Aorta (tissue), 5 donors: ENCODE measurements at regions not wholly inside any gene's neighbourhood (a gene's known extent, or its start where the extent isn't known, plus 50 kb on each side); places are given as distances from the start of the nearest gene placed in this dataset.
A peak's percentile ranks its signal among the peaks of the same experiment; 100 is the strongest.

Experiments used
- ATAC-seq: fragments of 200-7000 bp; cut with Tn5 transposase; one replicate; pipeline ENCODE4 v1.9.1; 2022; ENCODE audit warnings: moderate library complexity; ENCODE audit not compliant: low FRiP score
- DNase-seq, 2 donors: peaks; one replicate each; pipeline ENCODE4 v3.0.0-alpha.2; 2020
- H3K27ac ChIP-seq, 2 donors: one replicate each; pipeline ENCODE4 v1.5.1; 2013; ENCODE audit warnings: low read length in 2 of 2, mild to moderate bottlenecking in 2 of 2, moderate library complexity in 2 of 2, control low read depth in 1 of 2, inconsistent platforms in 1 of 2, low read depth in 1 of 2
- H3K27me3 ChIP-seq, 2 donors: one replicate each; pipeline ENCODE4 v1.6.1; 2013; ENCODE audit warnings: control low read depth in 1 of 2, low read length in 1 of 2, mild to moderate bottlenecking in 1 of 2, moderate library complexity in 1 of 2; ENCODE audit not compliant: insufficient read depth in 2 of 2, control insufficient read depth in 1 of 2
- H3K36me3 ChIP-seq, 2 donors: one replicate each; pipeline ENCODE4 v1.6.1; 2013; ENCODE audit warnings: control low read depth in 1 of 2, low read length in 1 of 2, mild to moderate bottlenecking in 1 of 2; ENCODE audit not compliant: insufficient read depth in 2 of 2, control insufficient read depth in 1 of 2
- H3K4me1 ChIP-seq, 2 donors: one replicate each; pipeline ENCODE4 v1.6.1; 2013; ENCODE audit warnings: low read length in 2 of 2, control low read depth in 1 of 2, mild to moderate bottlenecking in 1 of 2, moderate library complexity in 1 of 2; ENCODE audit not compliant: insufficient read depth in 2 of 2, control insufficient read depth in 1 of 2
- H3K4me3 ChIP-seq, 2 donors: one replicate each; pipeline ENCODE4 v1.5.1; 2013; ENCODE audit warnings: low read length in 2 of 2, control low read depth in 1 of 2, mild to moderate bottlenecking in 1 of 2
- H3K9me3 ChIP-seq: one replicate; pipeline ENCODE4 v1.6.1; 2013; ENCODE audit warnings: mild to moderate bottlenecking, low read length; ENCODE audit not compliant: control insufficient read depth
- WGBS, 2 donors: extraction: QIAGEN DNeasy Blood & Tissue Kit; methylation state at CpG; one replicate each; pipeline ENCODE4 v1.1.7; 2013; 5-methylcytosine and 5-hydroxymethylcytosine counted together
- intact Hi-C, 2 donors: fragments of 100-400 bp; cut with DNase I; formaldehyde crosslinking; loops; one replicate each; pipeline versions ENCODE4 v1.14.2 to v1.15.0; 2022
- donor health status: healthy with polysubstance abuse.
- donor health status: Bipolar disorder and iron deficiency.
- donor health status: DM: no; HTN: no; CAD: no.
- donor health status: DM: no; HTN: no; CAD: no.
- donor health status: DM: yes; HTN: yes; CAD: no.

- no peak overlapping the region for H3K4me3 ChIP-seq
- intact Hi-C loops = no loop called here
- no peaks in the 10 kb centered on the region for H3K27me3 ChIP-seq
- 81 to 82% methylated on average over 2 of the region's 2 CpGs for WGBS, 2 donors
- H3K27ac ChIP-seq = no peak overlapping the region
- no peaks in the 10 kb centered on the region for H3K9me3 ChIP-seq
- H3K36me3 ChIP-seq = no peaks in the 10 kb centered on the region
- ATAC-seq = no peak
- peaks cover 0 to 2% of the 10 kb centered on the region in 2 donors for H3K4me1 ChIP-seq
- DNase-seq = no peak
Measured at GRCh38 chr2:179352181-179352580, 87.5 kb upstream of the SESTD1 start.

- Histone ChIP-seq H3K36me3 (no peaks in the 10 kb centered on the region), H3K9me3 (no peaks in the 10 kb centered on the region), H3K4me3 (no peak overlapping the region), H3K27ac (no peak overlapping the region), H3K27me3 (no peaks in the 10 kb centered on the region), H3K4me1 (peaks cover 0 to 2% of the 10 kb centered on the region in 2 donors)
- intact Hi-C loops = no loop called here
- WGBS, 2 donors = 92% methylated on average over 2 of the region's 2 CpGs
- ATAC-seq (no peak), DNase-seq (no peak)
Measured at GRCh38 chr2:179351057-179351456, 86.4 kb upstream of the SESTD1 start.

DNA sequence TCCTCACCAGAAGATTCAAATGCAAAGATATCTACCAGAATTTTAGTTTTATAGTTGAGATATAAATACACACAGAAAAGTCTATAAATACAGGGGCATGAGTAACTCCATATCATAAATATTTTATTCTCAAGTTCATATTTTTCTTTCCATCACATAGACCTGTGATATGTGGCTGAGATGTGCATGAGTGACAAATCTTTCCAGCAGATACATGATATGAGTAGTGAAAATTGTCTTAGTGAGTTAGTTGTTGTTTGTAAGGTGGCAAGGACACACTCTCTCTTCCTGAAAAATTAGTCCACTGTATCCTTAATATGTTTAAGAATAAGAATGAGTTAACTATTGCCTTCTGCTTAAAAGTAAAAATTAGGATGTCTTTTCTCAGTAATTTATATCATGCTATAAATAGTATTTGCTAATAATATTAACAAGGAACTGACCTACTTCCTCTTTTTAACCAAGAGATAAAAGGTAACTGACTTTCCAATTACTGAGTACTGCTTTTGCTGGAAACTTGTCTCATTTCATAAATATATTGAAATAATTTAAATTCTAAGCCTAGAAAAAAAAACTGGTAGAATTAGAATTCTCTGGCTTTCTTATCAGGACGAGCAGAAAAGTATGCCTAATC is 85.2 kb upstream of the SESTD1 start:
- no peak for ATAC-seq
- Histone ChIP-seq H3K36me3 (no peaks in the 10 kb centered on the region), H3K4me1 (peaks cover 0 to 4% of the 10 kb centered on the region in 2 donors), H3K27ac (no peak overlapping the region), H3K4me3 (no peak overlapping the region), H3K9me3 (no peaks in the 10 kb centered on the region), H3K27me3 (no peaks in the 10 kb centered on the region)
- WGBS, 2 donors = 25 to 28% methylated on average over 1 of the region's 1 CpG
- intact Hi-C loops = loop anchor here in 1 of 2 donors (10.0 kb wide), 1 partner anchor 125 kb away; no protein-coding TSS in a partner anchor
- DNase-seq = no peak

- WGBS, 2 donors = 41 to 44% methylated on average over 3 of the region's 3 CpGs
- intact Hi-C loops = loop anchor here in 1 of 2 donors (10.0 kb wide), 1 partner anchor 124 kb away; no protein-coding TSS in a partner anchor
- no peak overlapping the region for H3K27ac ChIP-seq
Measured at GRCh38 chr2:179348906-179349305, 84.3 kb upstream of the SESTD1 start.

GRCh38 chr2:179344970-179345369 is 80.3 kb upstream of the SESTD1 start:
- Histone ChIP-seq H3K9me3 (no peaks in the 10 kb centered on the region), H3K4me3 (no peak overlapping the region), H3K4me1 (peaks cover 3 to 16% of the 10 kb centered on the region in 2 donors), H3K27ac (peak overlapping the region in 1 of 2 donors; percentile 57), H3K27me3 (no peaks in the 10 kb centered on the region), H3K36me3 (no peaks in the 10 kb centered on the region)
- intact Hi-C loops = loop anchor here (5.0 to 10.0 kb wide), 3 partner anchors 73 to 123 kb away; no protein-coding TSS in a partner anchor
- 19 to 21% methylated on average over 1 of the region's 1 CpG for WGBS, 2 donors
- ATAC-seq (peak; percentile 60), DNase-seq (no peak)

More at GRCh38 chr2:179348906-179349305, 84.3 kb upstream of the SESTD1 start:
- no peak for ATAC-seq
- H3K4me3 ChIP-seq = no peak overlapping the region
- no peaks in the 10 kb centered on the region for H3K36me3 ChIP-seq
- no peaks in the 10 kb centered on the region for H3K9me3 ChIP-seq
- H3K4me1 ChIP-seq = peaks cover 0 to 11% of the 10 kb centered on the region in 2 donors
- no peak for DNase-seq
- H3K27me3 ChIP-seq = no peaks in the 10 kb centered on the region

- no peaks in the 10 kb centered on the region for H3K9me3 ChIP-seq
- H3K36me3 ChIP-seq = no peaks in the 10 kb centered on the region
- WGBS, 2 donors = 36 to 41% methylated on average over 4 of the region's 4 CpGs
- intact Hi-C loops = loop anchor here (5.0 to 10.0 kb wide), 3 partner anchors 72 to 122 kb away; no protein-coding TSS in a partner anchor
- H3K27me3 ChIP-seq = no peaks in the 10 kb centered on the region
- peaks cover 3 to 16% of the 10 kb centered on the region in 2 donors for H3K4me1 ChIP-seq
- H3K4me3 ChIP-seq = no peak overlapping the region
- DNase-seq (no peak), ATAC-seq (peak; percentile 70)
- H3K27ac ChIP-seq = peak overlapping the region in 1 of 2 donors; percentile 57
Measured at GRCh38 chr2:179344280-179344964, 79.8 kb upstream of the SESTD1 start.

GRCh38 chr2:179343945-179344279 is 79.3 kb upstream of the SESTD1 start:
- intact Hi-C loops = loop anchor here (5.0 to 10.0 kb wide), 3 partner anchors 72 to 122 kb away; no protein-coding TSS in a partner anchor
- H3K4me1 ChIP-seq = peaks cover 3 to 15% of the 10 kb centered on the region in 2 donors
- no peaks in the 10 kb centered on the region for H3K27me3 ChIP-seq
- H3K9me3 ChIP-seq = no peaks in the 10 kb centered on the region
- H3K36me3 ChIP-seq = no peaks in the 10 kb centered on the region
- DNase-seq (no peak), ATAC-seq (no peak)
- peak overlapping the region in 1 of 2 donors; percentile 57 for H3K27ac ChIP-seq
- H3K4me3 ChIP-seq = no peak overlapping the region

- Histone ChIP-seq H3K36me3 (no peaks in the 10 kb centered on the region), H3K27ac (no peak overlapping the region), H3K27me3 (no peaks in the 10 kb centered on the region), H3K9me3 (no peaks in the 10 kb centered on the region), H3K4me3 (no peak overlapping the region), H3K4me1 (peaks cover 3 to 13% of the 10 kb centered on the region in 2 donors)
- intact Hi-C loops = loop anchor here (5.0 to 10.0 kb wide), 3 partner anchors 69 to 119 kb away; no protein-coding TSS in a partner anchor
- WGBS, 2 donors = 37 to 43% methylated on average over 3 of the region's 3 CpGs
- ATAC-seq (no peak), DNase-seq (no peak)
Measured at GRCh38 chr2:179341152-179341866, 76.7 kb upstream of the SESTD1 start.
